SH-SY5Y (cell line): ENCODE measurements at regions not wholly inside any gene's neighbourhood (a gene's known extent, or its start where the extent isn't known, plus 50 kb on each side); places are given as distances from the start of the nearest gene placed in this dataset.

ENCODE experiments used
- GATA2 ChIP-seq: IDR thresholded peaks from 2 replicates; pipeline ENCODE4 v1.6.1; 2011; ENCODE audit warnings: mild to moderate bottlenecking, low read depth, low read length
- GATA3 ChIP-seq: IDR thresholded peaks from 2 replicates; pipeline ENCODE4 v1.6.1; 2011; ENCODE audit warnings: low read depth, mild to moderate bottlenecking, low read length, moderate library complexity

DNA sequence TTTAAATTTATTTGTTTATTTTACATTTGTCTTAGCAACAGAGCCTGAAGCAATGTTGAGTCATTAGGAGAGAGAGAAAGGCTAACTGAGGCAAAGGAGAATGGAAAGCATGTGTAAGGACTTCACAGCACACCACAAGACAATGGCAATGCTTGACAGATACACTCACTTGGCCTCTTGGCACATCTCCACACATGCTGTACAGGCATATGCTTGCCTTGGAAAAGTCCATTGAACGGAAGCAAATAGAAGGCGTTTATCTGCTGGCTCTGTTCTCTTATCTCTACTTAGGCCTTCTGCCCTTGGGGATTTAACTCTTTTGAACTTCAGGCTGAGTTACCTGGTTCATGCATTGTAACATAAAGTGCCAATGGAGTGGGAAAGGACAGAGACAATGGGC is 262.2 kb upstream of the POU3F1 start:
- TF ChIP-seq GATA2 (no peak), GATA3 (no peak)
